Ishikawa (cell line): ENCODE measurements at regions not wholly inside any gene's neighbourhood (a gene's known extent, or its start where the extent isn't known, plus 50 kb on each side); places are given as distances from the start of the nearest gene placed in this dataset.

Source experiments
- CEBPB ChIP-seq: IDR thresholded peaks from 2 replicates; pipeline ENCODE4 v1.6.1; 2012
- CREB1 ChIP-seq: IDR thresholded peaks from 2 replicates; pipeline ENCODE4 v1.6.1; 2012; ENCODE audit warnings: low read depth
- EP300 ChIP-seq: IDR thresholded peaks from 2 replicates; pipeline ENCODE4 v1.6.1; 2012; ENCODE audit warnings: borderline replicate concordance
- NFIC ChIP-seq: IDR thresholded peaks from 2 replicates; pipeline ENCODE4 v1.6.1; 2012
- RAD21 ChIP-seq: IDR thresholded peaks from 2 replicates; pipeline ENCODE4 v1.6.1; 2012; ENCODE audit warnings: low read depth
- REST ChIP-seq: IDR thresholded peaks from 2 replicates; pipeline ENCODE4 v1.6.1; 2012; ENCODE audit warnings: low read depth, mild to moderate bottlenecking
- TAF1 ChIP-seq: IDR thresholded peaks from 2 replicates; pipeline ENCODE4 v1.6.1; 2012; ENCODE audit warnings: low read depth, mild to moderate bottlenecking
- TCF12 ChIP-seq: IDR thresholded peaks from 2 replicates; pipeline ENCODE4 v1.6.1; 2012; ENCODE audit warnings: low read depth
- TEAD4 ChIP-seq: IDR thresholded peaks from 2 replicates; pipeline ENCODE4 v1.6.1; 2012
- USF1 ChIP-seq: IDR thresholded peaks from 2 replicates; pipeline ENCODE4 v1.6.1; 2012
- YY1 ChIP-seq: IDR thresholded peaks from 2 replicates; pipeline ENCODE4 v1.6.1; 2012; ENCODE audit warnings: low read depth
- TF ChIP-seq, protein P1 (sequence below): IDR thresholded peaks from 2 replicates; pipeline ENCODE4 v1.6.1; 2012

GRCh38 chr14:104286496-104286895 lies 148.1 kb downstream of the KIF26A start:
- TF ChIP-seq YY1 (no peak), TEAD4 (no peak), USF1 (no peak), REST (no peak), NFIC (no peak), TCF12 (no peak), RAD21 (no peak), TAF1 (no peak), EP300 (no peak), CREB1 (no peak), CEBPB (no peak)
- TF ChIP-seq, protein P1, sequence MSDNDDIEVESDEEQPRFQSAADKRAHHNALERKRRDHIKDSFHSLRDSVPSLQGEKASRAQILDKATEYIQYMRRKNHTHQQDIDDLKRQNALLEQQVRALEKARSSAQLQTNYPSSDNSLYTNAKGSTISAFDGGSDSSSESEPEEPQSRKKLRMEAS, result no peak
